ENCODE measurements at regions not wholly inside any gene's neighbourhood (a gene's known extent, or its start where the extent isn't known, plus 50 kb on each side); places are given as distances from the start of the nearest gene placed in this dataset.

- no peak for TF ChIP-seq POLR2A (IDR thresholded peaks at IDR 0.05)
- no peak for TF ChIP-seq CTCF (IDR thresholded peaks at IDR 0.05)
Observed at GRCh38 chrX:25070038-25070437, 54.3 kb upstream of the ARX start.
